Spinal cord (tissue), 9 donors: ENCODE measurements at regions not wholly inside any gene's neighbourhood (a gene's known extent, or its start where the extent isn't known, plus 50 kb on each side); places are given as distances from the start of the nearest gene placed in this dataset.
A peak's percentile ranks its signal among the peaks of the same experiment; 100 is the strongest.

Experiments
- DNase-seq, 6 donors: peaks; one replicate each; pipeline versions ENCODE4 v3.0.0 to v3.0.0-alpha.2; 2013 to 2015; ENCODE audit warnings: low spot score in 6 of 6, low read depth in 4 of 6
- H3K27ac ChIP-seq: one replicate; pipeline ENCODE4 v1.5.1; 2013; ENCODE audit warnings: low read depth, low read length, control low read depth
- H3K27me3 ChIP-seq: one replicate; pipeline ENCODE4 v1.6.1; 2013; ENCODE audit warnings: low read length; ENCODE audit not compliant: control insufficient read depth, insufficient read depth
- H3K36me3 ChIP-seq: one replicate; pipeline ENCODE4 v1.6.1; 2013; ENCODE audit warnings: low read length; ENCODE audit not compliant: control insufficient read depth, insufficient read depth
- H3K4me1 ChIP-seq: one replicate; pipeline ENCODE4 v1.6.1; 2013; ENCODE audit warnings: low read length; ENCODE audit not compliant: control insufficient read depth, insufficient read depth
- H3K4me3 ChIP-seq: one replicate; pipeline ENCODE4 v1.5.1; 2013; ENCODE audit warnings: low read depth, low read length, control low read depth
- H3K9me3 ChIP-seq: one replicate; pipeline ENCODE4 v1.6.1; 2013; ENCODE audit warnings: low read length; ENCODE audit not compliant: control insufficient read depth, insufficient read depth
- WGBS: methylation state at CpG from one replicate; pipeline ENCODE4 v1.1.5; 2013; ENCODE audit warnings: missing lambda C conversion rate; ENCODE audit not compliant: insufficient coverage; 5-methylcytosine and 5-hydroxymethylcytosine counted together
- donor health status: healthy.

GRCh38 chr2:137812517-137812916 lies 151.8 kb upstream of the HNMT start:
- no peak overlapping the region for H3K27ac ChIP-seq
- no peaks in the 10 kb centered on the region for H3K27me3 ChIP-seq
- peak in 1 of 6 donors; percentile 7 for DNase-seq
- no peaks in the 10 kb centered on the region for H3K36me3 ChIP-seq
- no peaks in the 10 kb centered on the region for H3K9me3 ChIP-seq
- no peak overlapping the region for H3K4me3 ChIP-seq
- no peaks in the 10 kb centered on the region for H3K4me1 ChIP-seq

DNA sequence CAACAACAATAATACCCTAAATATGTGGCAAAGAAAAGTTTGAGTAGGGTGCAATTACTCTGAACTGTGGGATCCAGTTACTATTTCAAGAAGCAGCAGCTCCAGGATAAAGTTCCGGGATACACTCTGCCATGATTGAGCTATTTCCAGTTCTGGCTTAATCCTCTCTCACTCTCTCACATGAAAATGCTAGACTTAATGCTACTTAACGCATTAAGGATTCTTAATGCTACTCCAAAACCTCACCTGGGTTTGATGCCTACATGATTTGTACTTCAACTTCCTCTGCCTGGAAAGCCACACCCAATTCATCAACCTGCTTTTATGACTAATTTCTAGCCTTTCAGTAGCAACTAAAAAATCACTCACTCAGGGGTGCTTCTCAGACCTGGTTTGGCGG lies 151.1 kb upstream of the HNMT start:
- no peak overlapping the region for H3K4me3 ChIP-seq
- H3K4me1 ChIP-seq: no peaks in the 10 kb centered on the region
- no peak for DNase-seq
- H3K27me3 ChIP-seq: no peaks in the 10 kb centered on the region
- H3K27ac ChIP-seq: no peak overlapping the region
- WGBS: 87% methylated on average over 2 of the region's 3 CpGs
- H3K36me3 ChIP-seq: no peaks in the 10 kb centered on the region
- H3K9me3 ChIP-seq: no peaks in the 10 kb centered on the region

DNA sequence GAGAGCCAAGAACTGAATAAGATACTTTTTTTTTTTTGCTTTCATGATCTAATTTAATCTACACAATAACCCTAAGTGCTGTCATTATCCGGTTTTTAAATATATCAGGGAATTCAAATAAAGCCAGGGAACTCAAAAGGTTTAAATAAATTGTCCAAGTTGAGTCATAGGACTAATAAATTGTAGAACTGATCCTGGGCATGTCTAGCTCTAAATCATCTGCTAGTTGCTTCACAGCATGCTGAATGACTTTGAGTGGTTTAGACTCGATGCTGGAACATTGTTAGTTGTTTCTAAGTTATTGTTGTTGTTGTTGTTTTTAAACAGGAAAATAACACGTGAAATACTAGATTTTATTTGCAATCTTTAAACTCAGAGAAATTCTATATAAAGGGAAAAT lies 147.2 kb upstream of the HNMT start:
- H3K27ac ChIP-seq: no peak overlapping the region
- H3K36me3 ChIP-seq: no peaks in the 10 kb centered on the region
- peaks cover 2% of the 10 kb centered on the region for H3K9me3 ChIP-seq
- DNase-seq: no peak
- H3K27me3 ChIP-seq: no peaks in the 10 kb centered on the region
- no peak overlapping the region for H3K4me3 ChIP-seq
- H3K4me1 ChIP-seq: no peaks in the 10 kb centered on the region
- WGBS: no CpG with 5 or more reads among the region's 3 CpGs

DNA sequence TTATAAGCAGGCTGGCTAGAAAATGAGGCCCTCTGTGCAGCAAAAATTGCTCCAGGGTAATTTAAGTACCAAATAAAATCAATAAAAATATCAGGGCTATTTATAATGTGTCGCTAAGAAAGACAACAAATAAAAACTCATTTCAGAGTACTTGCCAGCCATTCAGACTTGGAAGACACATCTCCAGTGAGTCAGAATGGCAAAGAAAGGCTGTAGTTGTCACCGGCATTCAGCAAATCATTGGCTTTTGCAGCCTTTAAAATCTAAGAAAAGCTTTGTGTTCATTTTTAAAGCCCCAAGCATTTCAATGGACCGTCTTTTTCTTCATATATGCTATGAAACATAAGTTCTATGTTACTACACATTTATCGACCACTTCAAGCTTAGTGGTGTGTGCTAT lies 141.1 kb upstream of the HNMT start:
- WGBS: 63% methylated on average over 1 of the region's 4 CpGs
- Histone ChIP-seq H3K4me3 (no peak overlapping the region), H3K27ac (no peak overlapping the region)

DNA sequence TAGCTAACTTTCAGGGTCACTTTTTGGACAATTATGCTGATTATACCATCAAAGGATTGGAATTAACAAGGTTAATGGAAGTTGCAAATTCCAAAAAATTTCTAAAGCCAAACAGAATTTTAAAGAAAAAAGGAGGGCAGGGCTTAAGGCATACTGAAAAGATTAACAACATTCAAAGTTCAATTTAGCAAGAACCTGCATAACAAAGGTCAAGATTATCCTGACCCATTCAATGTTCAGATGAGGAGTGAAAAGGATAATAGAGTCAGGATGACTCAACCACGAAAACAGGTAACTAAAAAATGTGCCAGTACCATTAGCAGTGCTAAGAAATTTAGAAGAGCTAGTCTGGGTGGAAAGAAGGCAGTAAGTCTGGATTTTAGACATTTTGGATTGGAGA lies 139.8 kb upstream of the HNMT start:
- no peak for DNase-seq
- no peak overlapping the region for H3K4me3 ChIP-seq
- WGBS: 100% methylated on average over 1 of the region's 1 CpG
- H3K4me1 ChIP-seq: no peaks in the 10 kb centered on the region
- no peak overlapping the region for H3K27ac ChIP-seq
- H3K36me3 ChIP-seq: no peaks in the 10 kb centered on the region
- peaks cover 2% of the 10 kb centered on the region for H3K9me3 ChIP-seq
- no peaks in the 10 kb centered on the region for H3K27me3 ChIP-seq

More for the DNA sequence above, 141.1 kb upstream of the HNMT start:
- DNase-seq: no peak
- no peaks in the 10 kb centered on the region for H3K27me3 ChIP-seq
- H3K9me3 ChIP-seq: peaks cover 2% of the 10 kb centered on the region
- H3K4me1 ChIP-seq: no peaks in the 10 kb centered on the region
- no peaks in the 10 kb centered on the region for H3K36me3 ChIP-seq

GRCh38 chr2:137826373-137827372 lies 137.6 kb upstream of the HNMT start:
- H3K27ac ChIP-seq: no peak overlapping the region
- WGBS: 91% methylated on average over 4 of the region's 5 CpGs
- no peak for DNase-seq
- H3K36me3 ChIP-seq: no peaks in the 10 kb centered on the region
- H3K27me3 ChIP-seq: no peaks in the 10 kb centered on the region
- no peaks in the 10 kb centered on the region for H3K9me3 ChIP-seq
- H3K4me1 ChIP-seq: no peaks in the 10 kb centered on the region
- H3K4me3 ChIP-seq: no peak overlapping the region

- WGBS: 100% methylated on average over 1 of the region's 3 CpGs
These were observed 135.6 kb upstream of the HNMT start for GRCh38 chr2:137828624-137829023.

DNA sequence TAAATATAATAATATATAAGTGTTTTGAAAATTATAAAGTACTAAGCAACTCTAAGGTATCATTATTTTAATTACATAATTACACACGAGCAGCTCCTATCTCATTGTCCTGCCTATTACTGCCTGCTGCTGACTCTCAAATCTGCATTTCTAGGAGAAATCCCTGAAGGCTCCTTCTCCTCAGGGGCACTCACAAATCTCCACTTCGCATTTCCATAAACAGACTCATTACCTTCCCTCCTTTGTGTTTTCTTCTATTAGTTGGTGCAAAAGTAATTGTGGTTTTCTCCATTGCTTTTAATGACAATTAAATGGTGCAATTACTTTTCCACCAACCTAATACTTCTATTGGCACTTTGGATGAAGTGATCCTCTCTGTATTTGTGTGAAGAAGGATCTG lies 135.0 kb upstream of the HNMT start:
- Histone ChIP-seq H3K4me1 (no peaks in the 10 kb centered on the region), H3K27ac (no peak overlapping the region), H3K9me3 (no peaks in the 10 kb centered on the region), H3K4me3 (no peak overlapping the region), H3K36me3 (no peaks in the 10 kb centered on the region), H3K27me3 (no peaks in the 10 kb centered on the region)
- 50% methylated on average over 1 of the region's 2 CpGs for whole genome bisulfite sequencing
- peak in 1 of 6 donors; percentile 50 for DNase-seq

More at GRCh38 chr2:137828624-137829023, 135.6 kb upstream of the HNMT start:
- H3K9me3 ChIP-seq: no peaks in the 10 kb centered on the region
- no peak overlapping the region for H3K27ac ChIP-seq
- no peaks in the 10 kb centered on the region for H3K4me1 ChIP-seq
- no peak overlapping the region for H3K4me3 ChIP-seq
- no peaks in the 10 kb centered on the region for H3K36me3 ChIP-seq
- H3K27me3 ChIP-seq: no peaks in the 10 kb centered on the region
- DNase-seq: no peak

DNA sequence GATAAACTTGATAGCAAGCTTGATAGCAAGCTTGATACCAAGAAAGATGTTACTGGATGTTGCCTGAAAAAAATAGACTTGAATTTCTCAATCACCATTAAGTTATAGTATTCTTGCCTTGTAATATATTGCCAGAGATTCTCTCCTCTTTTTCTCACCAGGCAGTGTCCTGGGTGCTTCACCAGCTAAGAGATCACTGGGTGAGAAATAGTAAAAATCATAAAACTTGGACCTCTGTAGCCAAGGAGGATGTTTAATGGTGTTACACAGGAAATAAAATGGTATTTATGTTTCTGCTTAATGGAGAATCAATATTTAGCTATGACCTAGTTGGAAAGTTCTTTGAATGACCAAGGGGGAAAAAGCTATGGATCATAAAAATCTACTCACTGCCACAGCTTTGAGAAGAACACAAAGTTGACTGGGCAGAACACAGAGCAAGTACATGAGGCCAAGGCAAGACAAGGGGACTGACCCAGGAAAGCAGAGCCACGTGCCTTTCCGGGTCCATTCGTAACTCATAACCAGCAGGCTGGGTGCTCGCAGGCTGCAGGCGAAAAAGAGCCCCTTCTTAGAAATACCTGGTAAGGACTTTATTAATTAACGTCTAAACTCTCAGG lies 129.4 kb upstream of the HNMT start:
- WGBS: 86% methylated on average over 1 of the region's 6 CpGs
- no peaks in the 10 kb centered on the region for H3K27me3 ChIP-seq
- H3K9me3 ChIP-seq: no peaks in the 10 kb centered on the region

GRCh38 chr2:137836671-137837070 lies 127.6 kb upstream of the HNMT start:
- 100% methylated on average over 1 of the region's 3 CpGs for WGBS
- H3K9me3 ChIP-seq: no peaks in the 10 kb centered on the region
- no peak for DNase-seq
- H3K27ac ChIP-seq: no peak overlapping the region
- no peaks in the 10 kb centered on the region for H3K36me3 ChIP-seq
- H3K27me3 ChIP-seq: no peaks in the 10 kb centered on the region
- no peak overlapping the region for H3K4me3 ChIP-seq
- H3K4me1 ChIP-seq: no peaks in the 10 kb centered on the region

More for the DNA sequence above, 129.4 kb upstream of the HNMT start:
- DNase-seq: no peak
- Histone ChIP-seq H3K4me3 (no peak overlapping the region), H3K36me3 (no peaks in the 10 kb centered on the region), H3K27ac (no peak overlapping the region), H3K4me1 (no peaks in the 10 kb centered on the region)
